ENCODE measurements at regions not wholly inside any gene's neighbourhood (a gene's known extent, or its start where the extent isn't known, plus 50 kb on each side); places are given as distances from the start of the nearest gene placed in this dataset.

GRCh38 chr13:72435251-72435650 lies 292.2 kb downstream of the MZT1 start:
- DNase-seq, result no peak

GRCh38 chr13:72431981-72432682 lies 295.3 kb downstream of the MZT1 start:
- no peak for DNase-seq

- no peak for DNase-seq
Observed at GRCh38 chr13:72430923-72431322, 296.5 kb downstream of the MZT1 start.

GRCh38 chr13:72427757-72428528 lies 299.5 kb downstream of the MZT1 start:
- no peak for DNase-seq

GRCh38 chr13:72424059-72424458 lies 303.4 kb downstream of the MZT1 start:
- DNase-seq, result no peak

- no peak for DNase-seq
Observed at GRCh38 chr13:72415817-72416216, 311.6 kb downstream of the MZT1 start.

GRCh38 chr13:72412481-72412880 lies 314.9 kb downstream of the MZT1 start:
- no peak for DNase-seq

GRCh38 chr13:72405441-72405840 lies 322.0 kb downstream of the MZT1 start:
- DNase-seq, result no peak

GRCh38 chr13:72403396-72404010 lies 323.9 kb downstream of the MZT1 start:
- DNase-seq, result no peak

- DNase-seq, result no peak
Observed at GRCh38 chr13:72400856-72401255, 326.6 kb downstream of the MZT1 start.

GRCh38 chr13:72399351-72399750 lies 328.1 kb downstream of the MZT1 start:
- no peak for DNase-seq

GRCh38 chr13:72397265-72397664 lies 330.2 kb downstream of the MZT1 start:
- no peak for DNase-seq

GRCh38 chr13:72390909-72391308 lies 336.5 kb downstream of the MZT1 start:
- no peak for DNase-seq

GRCh38 chr13:72386138-72386684 lies 341.2 kb downstream of the MZT1 start:
- no peak for DNase-seq

- DNase-seq, result no peak
Observed at GRCh38 chr13:72384879-72385278, 342.6 kb downstream of the MZT1 start.

GRCh38 chr13:72384186-72384823 lies 343.1 kb downstream of the MZT1 start:
- DNase-seq, result no peak

GRCh38 chr13:72383646-72384045 lies 343.8 kb downstream of the MZT1 start:
- DNase-seq, result no peak

- no peak for DNase-seq
Observed at GRCh38 chr13:72379581-72379980, 347.8 kb downstream of the MZT1 start.

- DNase-seq, result no peak
Observed at GRCh38 chr13:72368031-72368430, 359.4 kb downstream of the MZT1 start.

GRCh38 chr13:72346716-72347115 lies 380.7 kb downstream of the MZT1 start:
- DNase-seq, result no peak

GRCh38 chr13:72342364-72342763 lies 385.1 kb downstream of the MZT1 start:
- DNase-seq, result no peak

GRCh38 chr13:72341904-72342303 lies 385.5 kb downstream of the MZT1 start:
- no peak for DNase-seq

Measured in activated CD8-positive, alpha-beta memory T cell treated with anti-CD3 and anti-CD28 coated beads for 24 hours (primary cell).